ENCODE measurements at regions not wholly inside any gene's neighbourhood (a gene's known extent, or its start where the extent isn't known, plus 50 kb on each side); places are given as distances from the start of the nearest gene placed in this dataset.

- no peaks in the 10 kb centered on the region for H3K79me2 ChIP-seq (ENCODE audit: insufficient read depth)
- H3F3A ChIP-seq (replicated peaks; ENCODE audit: insufficient read depth): no peaks in the 10 kb centered on the region
- no peak for DNase-seq
- no peaks in the 10 kb centered on the region for H3K27me3 ChIP-seq (ENCODE audit: insufficient read depth)
- TF ChIP-seq NRF1 (IDR thresholded peaks at IDR 0.05; ENCODE audit: low read depth, low read length): no peak
- TF ChIP-seq CHD2 (IDR thresholded peaks at IDR 0.05; ENCODE audit: low read length, partially characterized antibody): no peak
- no peak for TF ChIP-seq SIN3A (IDR thresholded peaks at IDR 0.05; ENCODE audit: borderline replicate concordance, low read depth, low read length)
- TF ChIP-seq ELF1 (IDR thresholded peaks at IDR 0.05): no peak
- TF ChIP-seq FOSL2 (IDR thresholded peaks at IDR 0.05; ENCODE audit: borderline replicate concordance, low read depth): no peak
- no peak for TF ChIP-seq RAD21 (IDR thresholded peaks at IDR 0.05; ENCODE audit: low read length)
- TF ChIP-seq, protein P1, sequence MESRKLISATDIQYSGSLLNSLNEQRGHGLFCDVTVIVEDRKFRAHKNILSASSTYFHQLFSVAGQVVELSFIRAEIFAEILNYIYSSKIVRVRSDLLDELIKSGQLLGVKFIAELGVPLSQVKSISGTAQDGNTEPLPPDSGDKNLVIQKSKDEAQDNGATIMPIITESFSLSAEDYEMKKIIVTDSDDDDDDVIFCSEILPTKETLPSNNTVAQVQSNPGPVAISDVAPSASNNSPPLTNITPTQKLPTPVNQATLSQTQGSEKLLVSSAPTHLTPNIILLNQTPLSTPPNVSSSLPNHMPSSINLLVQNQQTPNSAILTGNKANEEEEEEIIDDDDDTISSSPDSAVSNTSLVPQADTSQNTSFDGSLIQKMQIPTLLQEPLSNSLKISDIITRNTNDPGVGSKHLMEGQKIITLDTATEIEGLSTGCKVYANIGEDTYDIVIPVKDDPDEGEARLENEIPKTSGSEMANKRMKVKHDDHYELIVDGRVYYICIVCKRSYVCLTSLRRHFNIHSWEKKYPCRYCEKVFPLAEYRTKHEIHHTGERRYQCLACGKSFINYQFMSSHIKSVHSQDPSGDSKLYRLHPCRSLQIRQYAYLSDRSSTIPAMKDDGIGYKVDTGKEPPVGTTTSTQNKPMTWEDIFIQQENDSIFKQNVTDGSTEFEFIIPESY (IDR thresholded peaks at IDR 0.05; ENCODE audit: borderline replicate concordance, low read depth): no peak
- no peak for TF ChIP-seq POLR2AphosphoS5 (IDR thresholded peaks at IDR 0.05; ENCODE audit: low read depth, low read length)
- TF ChIP-seq, protein P2, sequence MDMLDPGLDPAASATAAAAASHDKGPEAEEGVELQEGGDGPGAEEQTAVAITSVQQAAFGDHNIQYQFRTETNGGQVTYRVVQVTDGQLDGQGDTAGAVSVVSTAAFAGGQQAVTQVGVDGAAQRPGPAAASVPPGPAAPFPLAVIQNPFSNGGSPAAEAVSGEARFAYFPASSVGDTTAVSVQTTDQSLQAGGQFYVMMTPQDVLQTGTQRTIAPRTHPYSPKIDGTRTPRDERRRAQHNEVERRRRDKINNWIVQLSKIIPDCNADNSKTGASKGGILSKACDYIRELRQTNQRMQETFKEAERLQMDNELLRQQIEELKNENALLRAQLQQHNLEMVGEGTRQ (IDR thresholded peaks at IDR 0.05; ENCODE audit: borderline replicate concordance, low read depth, low read length): no peak
- no peak for TF ChIP-seq JUND (IDR thresholded peaks at IDR 0.05)
- TF ChIP-seq PBX3 (IDR thresholded peaks at IDR 0.05): no peak
- TF ChIP-seq SMC3 (IDR thresholded peaks at IDR 0.05; ENCODE audit: low read depth, low read length): no peak
- no peak for TF ChIP-seq FOXM1 (IDR thresholded peaks at IDR 0.05; ENCODE audit: low read depth)
- TF ChIP-seq, protein P3, sequence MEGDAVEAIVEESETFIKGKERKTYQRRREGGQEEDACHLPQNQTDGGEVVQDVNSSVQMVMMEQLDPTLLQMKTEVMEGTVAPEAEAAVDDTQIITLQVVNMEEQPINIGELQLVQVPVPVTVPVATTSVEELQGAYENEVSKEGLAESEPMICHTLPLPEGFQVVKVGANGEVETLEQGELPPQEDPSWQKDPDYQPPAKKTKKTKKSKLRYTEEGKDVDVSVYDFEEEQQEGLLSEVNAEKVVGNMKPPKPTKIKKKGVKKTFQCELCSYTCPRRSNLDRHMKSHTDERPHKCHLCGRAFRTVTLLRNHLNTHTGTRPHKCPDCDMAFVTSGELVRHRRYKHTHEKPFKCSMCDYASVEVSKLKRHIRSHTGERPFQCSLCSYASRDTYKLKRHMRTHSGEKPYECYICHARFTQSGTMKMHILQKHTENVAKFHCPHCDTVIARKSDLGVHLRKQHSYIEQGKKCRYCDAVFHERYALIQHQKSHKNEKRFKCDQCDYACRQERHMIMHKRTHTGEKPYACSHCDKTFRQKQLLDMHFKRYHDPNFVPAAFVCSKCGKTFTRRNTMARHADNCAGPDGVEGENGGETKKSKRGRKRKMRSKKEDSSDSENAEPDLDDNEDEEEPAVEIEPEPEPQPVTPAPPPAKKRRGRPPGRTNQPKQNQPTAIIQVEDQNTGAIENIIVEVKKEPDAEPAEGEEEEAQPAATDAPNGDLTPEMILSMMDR (IDR thresholded peaks at IDR 0.05): no peak
- no peak for TF ChIP-seq REST (IDR thresholded peaks at IDR 0.05; ENCODE audit: low read depth, low read length)
- TF ChIP-seq TEAD4 (IDR thresholded peaks at IDR 0.05; ENCODE audit: borderline replicate concordance, insufficient read depth): no peak
- TF ChIP-seq RFX5 (IDR thresholded peaks at IDR 0.05; ENCODE audit: low read length): no peak
- no peak overlapping the region for H3K4me2 ChIP-seq
- H3K27ac ChIP-seq (ENCODE audit: low read depth in 2 of 2, low read length in 1 of 2): no peak overlapping the region
- 88% methylated on average over 2 of the region's 2 CpGs for WGBS (ENCODE audit: low lambda C conversion rate)
- no peaks in the 10 kb centered on the region for H3K36me3 ChIP-seq (replicated peaks in 1 of 2; ENCODE audit: control insufficient read depth in 1 of 2, insufficient read depth in 2 of 2, low read length in 1 of 2)
- CTCF ChIA-PET: interaction anchor here (1.5 kb wide), 1 partner anchor 181 kb away, joined by 3 read pairs; no protein-coding TSS in a partner anchor
- H2AFZ ChIP-seq (ENCODE audit: low read depth): no peak overlapping the region
- POLR2A ChIA-PET: no interaction called here
- H3K9me2 ChIP-seq: no peaks in the 10 kb centered on the region
- H3K4me3 ChIP-seq (ENCODE audit: low read depth in 2 of 2, low read length in 1 of 2): no peak overlapping the region
- H3K4me1 ChIP-seq (ENCODE audit: control insufficient read depth in 1 of 2, insufficient read depth in 2 of 2, low read depth in 1 of 2, low read length in 1 of 2): peaks cover 4% of the 10 kb centered on the region in 2 experiments; a peak in 2 of 4 replicates
- no peak overlapping the region for H3K9ac ChIP-seq
- H3K9me3 ChIP-seq: no peaks in the 10 kb centered on the region
- no peaks in the 10 kb centered on the region for H4K20me1 ChIP-seq (ENCODE audit: insufficient read depth)
Observed at GRCh38 chr13:48588120-48588519, 55.2 kb upstream of the RCBTB2 start.
